ENCODE measurements at regions not wholly inside any gene's neighbourhood (a gene's known extent, or its start where the extent isn't known, plus 50 kb on each side); places are given as distances from the start of the nearest gene placed in this dataset.
"Not testable (repeated sequence)": the region's sequence is repeated elsewhere in the genome, so short reads cannot be mapped to it uniquely, and the experiment has no call there.

DNA sequence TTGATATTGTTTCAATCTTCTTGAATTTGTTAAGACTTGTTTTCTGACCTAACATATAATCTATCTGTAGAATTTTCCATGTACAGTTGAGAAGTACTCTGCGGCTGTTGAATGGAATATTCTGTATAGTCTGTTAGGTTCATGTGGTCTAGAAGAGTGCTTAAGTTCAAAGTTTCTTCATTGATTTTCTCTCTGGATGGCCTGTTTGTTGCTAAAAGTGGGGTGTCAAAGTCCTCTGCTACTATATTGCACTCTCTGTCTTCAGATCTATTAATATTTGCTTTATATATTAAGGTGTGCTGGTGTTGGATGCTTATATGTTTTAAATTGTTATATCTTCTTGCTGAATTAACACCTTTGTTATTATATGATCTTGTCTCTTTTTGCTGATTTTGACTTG, 290.9 kb upstream of the STXBP6 start:
- no peak for DNase-seq (ENCODE audit: low spot score)

- DNase-seq (ENCODE audit: low spot score): no peak
These were observed 272.8 kb upstream of the STXBP6 start for GRCh38 chr14:25322784-25323183.

GRCh38 chr14:25316007-25316406, 266.1 kb upstream of the STXBP6 start:
- not testable (repeated sequence) for DNase-seq (ENCODE audit: low spot score)

GRCh38 chr14:25308244-25308643, 258.3 kb upstream of the STXBP6 start:
- no peak for DNase-seq (ENCODE audit: low spot score)

- DNase-seq (ENCODE audit: low spot score): no peak
These were observed 254.0 kb upstream of the STXBP6 start for GRCh38 chr14:25303934-25304333.

DNA sequence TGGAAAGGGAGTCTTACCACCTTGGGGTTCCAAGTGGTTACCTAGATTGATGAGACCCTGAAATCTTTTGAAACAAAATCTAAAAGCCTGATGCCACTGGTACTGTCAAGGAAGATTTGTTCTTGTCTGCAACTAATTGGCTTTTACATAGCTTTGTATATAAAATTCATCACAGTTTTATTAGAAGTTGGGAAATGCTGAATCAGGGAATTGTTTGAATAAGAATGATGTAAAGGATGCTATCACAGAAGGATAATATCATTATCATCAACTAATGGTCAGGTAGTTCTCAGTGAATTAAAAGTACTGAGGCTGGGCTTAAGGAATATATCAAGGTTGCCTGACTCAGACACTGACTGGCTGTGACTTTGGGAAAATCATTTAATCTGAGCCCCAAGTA, 248.3 kb upstream of the STXBP6 start:
- no peak for DNase-seq (ENCODE audit: low spot score)

- DNase-seq (ENCODE audit: low spot score): not testable (repeated sequence)
These were observed 240.2 kb upstream of the STXBP6 start for GRCh38 chr14:25290154-25290553.

DNA sequence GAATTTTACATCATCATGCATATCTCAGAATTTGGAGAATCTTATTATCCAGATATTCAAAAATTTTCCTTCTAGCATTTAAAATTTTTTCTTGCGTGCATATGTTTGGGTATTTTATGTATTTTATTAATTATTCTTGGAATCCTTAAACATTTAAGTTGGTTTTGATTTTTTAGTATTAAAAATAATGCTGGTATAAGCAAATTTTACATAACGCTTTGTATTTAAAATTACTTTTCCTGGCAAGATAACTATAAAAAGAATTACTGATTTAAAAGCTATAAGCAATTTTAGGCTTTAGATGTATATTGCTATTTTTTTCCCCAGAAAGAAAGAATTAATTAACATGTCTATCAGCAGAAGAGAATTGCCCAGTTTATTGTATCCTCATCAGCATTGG, 224.6 kb upstream of the STXBP6 start:
- DNase-seq (ENCODE audit: low spot score): no peak

GRCh38 chr14:25267186-25267585, 217.2 kb upstream of the STXBP6 start:
- DNase-seq (ENCODE audit: low spot score): no peak

GRCh38 chr14:25259470-25259869, 209.5 kb upstream of the STXBP6 start:
- no peak for DNase-seq (ENCODE audit: low spot score)

GRCh38 chr14:25252793-25253192, 202.8 kb upstream of the STXBP6 start:
- DNase-seq (ENCODE audit: low spot score): no peak

DNA sequence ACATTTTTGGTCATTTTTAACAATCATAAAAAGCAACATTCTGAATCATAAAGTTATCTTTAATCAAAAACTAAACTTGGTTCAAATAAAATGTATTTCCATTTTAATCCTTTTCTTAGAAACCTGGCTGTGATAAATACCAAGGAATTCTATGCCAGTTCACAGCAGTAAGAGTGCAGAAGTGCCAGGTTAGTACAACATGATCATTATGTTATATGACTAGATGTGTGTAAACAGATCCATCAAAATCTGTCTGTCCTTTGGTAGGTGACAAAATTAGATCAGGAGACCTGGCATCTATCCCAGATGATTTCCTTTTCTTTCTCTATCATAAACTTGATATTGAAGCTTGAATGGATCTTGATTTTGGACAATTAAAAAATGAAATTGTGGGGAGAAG, 200.6 kb upstream of the STXBP6 start:
- DNase-seq (ENCODE audit: low spot score): no peak

GRCh38 chr14:25247609-25248008, 197.7 kb upstream of the STXBP6 start:
- no peak for DNase-seq (ENCODE audit: low spot score)

- no peak for DNase-seq (ENCODE audit: low spot score)
These were observed 196.8 kb upstream of the STXBP6 start for GRCh38 chr14:25246751-25247150.

DNA sequence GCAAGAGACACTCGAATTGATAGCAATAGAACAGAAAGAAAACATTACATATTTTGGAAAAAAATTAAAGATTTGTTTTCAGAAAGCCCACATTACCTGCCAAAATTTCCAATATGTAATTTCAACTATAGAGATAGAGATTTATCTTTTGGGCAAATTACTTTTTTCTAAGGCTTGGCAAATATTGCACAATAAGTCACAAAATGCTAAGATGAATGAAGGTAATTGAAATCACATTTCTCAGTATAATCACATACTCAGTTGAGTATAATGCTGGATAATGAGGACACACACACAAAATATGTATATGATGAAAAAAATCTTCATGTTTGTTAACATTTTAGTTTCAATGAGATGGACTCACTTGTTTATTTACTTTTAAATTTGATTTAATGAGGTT, 189.2 kb upstream of the STXBP6 start:
- DNase-seq (ENCODE audit: low spot score): no peak

DNA sequence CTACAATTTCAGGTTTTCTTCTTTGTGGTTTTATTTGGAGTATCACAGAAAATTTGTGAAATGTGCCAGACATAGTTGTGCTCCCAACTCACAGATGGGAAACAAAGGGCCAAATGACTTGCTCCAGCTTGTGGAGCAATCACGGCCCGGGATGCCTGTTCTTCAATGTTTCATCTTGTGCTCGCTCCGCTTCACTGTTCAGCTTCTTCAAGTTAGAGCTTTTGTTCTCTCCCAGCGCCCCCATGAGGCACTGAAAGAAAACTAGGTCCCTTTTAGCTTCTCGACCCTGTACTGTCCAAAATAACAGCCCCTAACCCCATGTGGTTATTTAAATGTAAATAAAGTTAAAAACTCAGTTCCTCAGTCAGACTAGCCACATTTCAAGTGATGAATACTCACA, 187.9 kb upstream of the STXBP6 start:
- DNase-seq (ENCODE audit: low spot score): no peak

DNA sequence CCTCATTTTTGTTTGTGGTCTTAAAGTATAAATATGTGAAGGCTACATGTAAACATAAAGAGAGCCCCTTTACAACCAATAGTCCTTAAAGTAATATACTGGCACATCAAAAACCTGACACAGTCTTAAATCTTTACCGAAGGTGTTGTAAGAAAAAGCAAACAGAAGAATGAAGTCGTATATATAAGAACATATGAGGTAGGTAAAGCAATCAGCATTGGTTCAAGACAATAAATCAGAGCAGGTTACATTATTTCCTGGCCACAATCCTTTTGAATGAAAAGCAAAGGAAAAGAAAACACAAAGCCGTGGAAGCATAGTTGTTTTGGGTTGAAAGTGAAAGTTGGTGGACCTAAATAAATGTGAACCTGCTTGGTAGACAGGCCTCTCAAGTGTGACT, 183.7 kb upstream of the STXBP6 start:
- DNase-seq (ENCODE audit: low spot score): no peak

GRCh38 chr14:25231004-25231403, 181.1 kb upstream of the STXBP6 start:
- no peak for DNase-seq (ENCODE audit: low spot score)

GRCh38 chr14:25226214-25226613, 176.3 kb upstream of the STXBP6 start:
- no peak for DNase-seq (ENCODE audit: low spot score)

DNA sequence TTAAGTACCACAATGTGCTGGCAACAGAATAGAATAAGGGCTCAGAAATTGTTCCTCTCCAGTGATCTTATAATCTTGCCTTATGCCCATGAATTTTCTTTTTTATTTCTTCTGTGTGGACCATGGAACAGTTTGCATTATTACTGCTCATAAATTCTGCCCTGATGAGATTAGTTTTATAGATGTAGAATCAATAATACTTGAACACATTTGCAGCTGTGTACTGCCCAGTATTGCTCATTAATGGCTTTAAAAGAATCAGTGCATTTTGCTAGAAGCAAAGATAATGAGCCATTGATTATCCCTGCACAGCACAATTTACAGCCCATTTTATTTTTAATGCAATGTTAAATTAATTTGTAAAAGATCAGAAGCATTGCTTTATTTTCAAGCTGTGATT, 172.3 kb upstream of the STXBP6 start:
- no peak for DNase-seq (ENCODE audit: low spot score)

- DNase-seq (ENCODE audit: low spot score): no peak
These were observed 170.6 kb upstream of the STXBP6 start for GRCh38 chr14:25220514-25220913.

DNA sequence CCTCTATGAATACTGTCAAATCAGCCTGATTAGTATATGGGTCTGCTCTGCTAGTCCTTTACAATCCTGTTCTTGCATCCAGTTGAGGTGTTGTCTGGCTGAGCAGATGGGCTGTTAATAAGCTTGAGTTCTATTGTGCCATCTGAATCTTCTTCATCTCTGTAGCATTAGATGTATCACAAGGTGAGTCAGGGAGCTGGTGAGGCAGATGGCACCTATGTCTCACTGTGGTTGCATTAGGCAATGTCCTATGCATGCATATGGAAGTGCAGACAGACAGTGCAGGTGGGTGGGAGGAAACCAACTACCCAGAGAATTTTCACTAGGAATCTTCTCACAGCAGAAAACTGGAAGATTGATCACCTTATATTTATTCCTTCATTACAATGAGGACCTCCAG, 165.7 kb upstream of the STXBP6 start:
- DNase-seq (ENCODE audit: low spot score): no peak

- DNase-seq (ENCODE audit: low spot score): no peak
These were observed 147.9 kb upstream of the STXBP6 start for GRCh38 chr14:25197885-25198284.

- DNase-seq (ENCODE audit: low spot score): no peak
These were observed 130.3 kb upstream of the STXBP6 start for GRCh38 chr14:25180221-25180620.

GRCh38 chr14:25178255-25178654, 128.3 kb upstream of the STXBP6 start:
- DNase-seq (ENCODE audit: low spot score): no peak
